ENCODE measurements at regions not wholly inside any gene's neighbourhood (a gene's known extent, or its start where the extent isn't known, plus 50 kb on each side); places are given as distances from the start of the nearest gene placed in this dataset.
"Not testable (repeated sequence)": the region's sequence is repeated elsewhere in the genome, so short reads cannot be mapped to it uniquely, and the experiment has no call there.

DNA sequence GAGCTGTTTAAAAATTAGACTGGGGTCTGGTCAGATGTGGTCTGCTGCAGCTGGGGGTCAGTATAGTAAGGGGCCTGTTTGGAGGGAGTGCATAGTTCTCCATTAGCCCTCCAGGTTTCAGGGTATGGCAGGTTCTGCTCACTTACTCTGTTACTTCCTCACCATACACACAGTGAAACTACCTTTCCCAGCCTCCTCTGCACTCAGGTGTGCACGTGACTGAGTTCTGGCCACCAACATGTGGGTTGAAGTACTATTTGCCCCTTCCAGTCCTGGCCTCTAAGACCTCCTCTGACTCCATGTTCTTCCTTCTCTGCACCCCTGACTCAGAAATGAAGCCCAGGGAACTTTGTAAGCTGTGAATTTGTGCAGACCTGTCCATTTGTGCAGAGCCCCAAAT, 190.5 kb upstream of the CLINT1 start:
- no peak for DNase-seq

- DNase-seq, result no peak
Observed at GRCh38 chr5:158045696-158046095, 186.8 kb upstream of the CLINT1 start.

DNA sequence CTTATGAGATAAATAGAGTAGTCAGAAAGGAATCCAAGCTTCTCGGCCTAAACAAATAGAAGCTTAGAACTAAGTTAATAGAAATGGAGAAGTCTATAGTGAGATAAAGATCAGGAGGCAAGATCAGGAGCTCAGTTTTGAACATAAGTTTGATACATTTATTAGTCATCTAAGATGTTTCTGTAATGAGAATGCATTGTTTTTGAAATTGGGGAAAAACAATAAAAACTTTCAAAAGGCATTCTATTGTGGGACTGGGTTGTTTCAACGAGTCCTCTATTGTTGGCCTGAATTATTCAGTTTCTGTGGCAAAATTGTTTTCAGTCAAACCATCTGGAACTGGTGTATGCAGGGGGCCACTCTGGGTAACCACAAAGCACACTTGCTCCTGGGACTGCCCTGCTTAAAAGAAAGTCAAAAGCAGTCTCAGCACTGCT, 181.0 kb upstream of the CLINT1 start:
- DNase-seq, result no peak

DNA sequence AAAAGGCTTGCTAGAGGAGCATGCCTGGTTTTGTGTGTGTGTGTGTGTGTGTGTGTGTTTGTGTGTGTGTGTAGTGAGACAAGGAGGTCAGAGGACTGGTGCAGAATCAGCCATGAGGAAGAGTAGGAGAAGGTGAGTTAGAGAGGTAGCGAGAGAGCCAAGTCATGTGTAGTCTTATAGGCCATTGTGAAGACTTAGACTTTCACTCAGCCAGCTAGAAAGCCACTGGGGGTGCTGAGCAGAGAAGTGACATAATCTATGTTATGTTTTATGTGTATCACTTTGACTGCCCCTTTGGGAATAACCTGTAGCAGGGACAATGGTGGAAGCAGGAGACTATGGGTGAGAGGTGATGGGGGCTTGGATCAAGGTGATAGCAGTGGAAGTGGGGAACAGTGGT, 180.5 kb upstream of the CLINT1 start:
- DNase-seq, result no peak

DNA sequence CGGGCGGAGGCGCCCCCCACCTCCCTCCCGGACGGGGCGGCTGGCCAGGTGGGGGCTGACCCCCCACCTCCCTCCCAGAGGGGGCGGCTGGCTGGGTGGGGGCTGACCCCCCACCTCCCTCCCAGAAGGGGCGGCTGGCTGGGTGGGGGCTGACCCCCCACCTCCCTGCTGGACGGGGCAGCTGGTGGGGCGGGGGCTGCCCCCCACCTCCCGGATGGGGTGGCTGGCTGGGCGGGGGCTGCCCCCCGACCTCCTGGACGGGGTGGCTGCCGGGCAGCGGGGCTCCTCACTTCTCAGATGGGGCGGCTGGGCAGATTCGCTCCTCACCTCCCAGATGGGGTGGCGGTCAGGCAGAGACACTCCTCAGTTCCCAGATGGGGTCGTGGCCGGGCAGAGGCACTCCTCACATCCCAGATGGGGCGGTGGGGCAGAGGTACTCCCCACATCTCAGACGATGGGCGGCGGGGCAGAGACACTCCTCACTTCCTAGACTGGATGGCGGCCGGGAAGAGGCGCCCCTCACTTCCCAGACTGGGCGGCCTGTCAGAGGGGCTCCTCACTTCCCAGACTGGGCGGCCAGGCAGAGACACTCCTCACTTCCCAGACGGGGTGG, 178.1 kb upstream of the CLINT1 start:
- DNase-seq, result not testable (repeated sequence)

- not testable (repeated sequence) for DNase-seq
Observed at GRCh38 chr5:158034586-158034985, 175.6 kb upstream of the CLINT1 start.

GRCh38 chr5:158033724-158034123, 174.8 kb upstream of the CLINT1 start:
- no peak for DNase-seq

DNA sequence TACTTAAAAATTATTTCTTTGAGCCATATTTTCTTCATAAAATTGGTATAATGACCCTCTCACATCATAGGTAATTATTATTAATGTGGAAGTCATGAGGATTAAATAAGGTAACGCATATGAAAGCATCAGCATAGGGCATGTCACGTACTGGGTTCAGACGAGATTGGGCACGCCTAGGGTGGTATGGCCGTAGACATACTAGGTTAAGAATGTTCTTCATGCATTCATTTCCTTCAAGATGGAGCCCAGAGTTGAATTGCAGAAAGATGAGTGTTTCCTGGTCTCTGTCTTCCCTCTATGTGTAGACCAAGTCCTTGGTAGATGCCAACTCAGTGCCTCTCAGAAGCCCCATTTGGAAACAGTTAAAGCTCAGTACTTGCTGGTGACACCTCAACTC, 174.1 kb upstream of the CLINT1 start:
- DNase-seq, result no peak

DNA sequence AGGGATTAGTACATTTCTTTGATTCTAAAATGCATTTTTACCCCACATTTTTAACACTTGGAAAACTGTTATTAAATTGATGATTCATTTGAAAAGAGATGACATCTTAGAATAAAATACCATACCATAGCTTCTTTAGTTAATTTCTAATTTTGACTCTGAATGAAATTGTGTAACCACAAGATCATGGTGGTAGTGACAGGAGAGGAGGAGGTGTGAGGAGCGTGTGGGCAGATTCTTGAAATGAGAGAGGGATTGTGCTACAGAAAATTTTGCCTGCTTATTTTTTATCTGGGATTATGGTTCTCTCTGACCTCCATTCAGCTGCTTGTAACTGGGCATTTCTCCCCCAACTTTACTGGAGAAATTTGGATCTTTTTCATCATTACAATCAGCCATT, 173.3 kb upstream of the CLINT1 start:
- DNase-seq, result no peak

DNA sequence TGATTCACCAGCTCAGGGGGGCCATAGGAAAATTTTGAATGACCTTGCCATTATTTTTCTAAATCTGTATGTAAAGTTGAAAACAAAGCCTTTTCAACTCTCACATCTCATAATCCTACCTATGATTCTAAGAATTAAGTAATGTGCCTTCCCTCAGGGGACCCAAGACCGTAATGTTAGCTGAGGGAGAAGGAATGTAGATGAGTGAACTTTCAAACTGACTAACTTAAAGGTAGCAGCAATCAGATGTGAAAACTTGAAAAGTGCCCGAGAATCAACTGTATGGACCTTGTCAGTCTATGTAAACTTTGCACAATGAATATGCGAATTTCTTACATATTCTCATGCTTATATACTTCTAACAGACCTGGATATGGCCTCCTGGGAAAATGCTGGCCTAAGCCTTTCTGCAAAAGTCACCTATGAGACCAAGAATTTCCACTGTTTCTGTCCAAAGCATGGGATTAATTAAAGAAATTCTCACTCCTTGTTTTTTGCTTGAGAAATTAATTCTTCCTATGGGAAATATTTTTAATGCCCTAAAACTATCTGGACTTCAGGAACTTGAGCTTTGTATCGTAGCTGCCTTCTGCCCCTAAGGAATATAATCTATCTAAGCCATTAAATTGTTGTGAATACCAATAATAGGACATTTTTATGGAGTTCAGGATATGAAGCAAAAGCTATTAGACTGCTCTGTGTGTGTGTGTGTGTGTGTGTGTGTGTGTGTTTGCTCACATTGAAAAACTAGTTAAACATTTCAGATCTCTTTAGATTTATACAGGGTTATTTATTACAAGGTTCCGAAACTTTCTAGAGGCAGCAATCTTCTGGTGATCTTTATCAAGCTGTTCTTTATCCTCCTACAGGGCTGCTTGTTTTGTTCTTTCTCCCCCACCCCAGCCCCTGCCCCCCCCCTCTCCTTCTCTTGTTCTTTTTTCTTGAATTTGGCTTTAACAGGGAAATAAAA, 169.1 kb upstream of the CLINT1 start:
- DNase-seq, result no peak

DNA sequence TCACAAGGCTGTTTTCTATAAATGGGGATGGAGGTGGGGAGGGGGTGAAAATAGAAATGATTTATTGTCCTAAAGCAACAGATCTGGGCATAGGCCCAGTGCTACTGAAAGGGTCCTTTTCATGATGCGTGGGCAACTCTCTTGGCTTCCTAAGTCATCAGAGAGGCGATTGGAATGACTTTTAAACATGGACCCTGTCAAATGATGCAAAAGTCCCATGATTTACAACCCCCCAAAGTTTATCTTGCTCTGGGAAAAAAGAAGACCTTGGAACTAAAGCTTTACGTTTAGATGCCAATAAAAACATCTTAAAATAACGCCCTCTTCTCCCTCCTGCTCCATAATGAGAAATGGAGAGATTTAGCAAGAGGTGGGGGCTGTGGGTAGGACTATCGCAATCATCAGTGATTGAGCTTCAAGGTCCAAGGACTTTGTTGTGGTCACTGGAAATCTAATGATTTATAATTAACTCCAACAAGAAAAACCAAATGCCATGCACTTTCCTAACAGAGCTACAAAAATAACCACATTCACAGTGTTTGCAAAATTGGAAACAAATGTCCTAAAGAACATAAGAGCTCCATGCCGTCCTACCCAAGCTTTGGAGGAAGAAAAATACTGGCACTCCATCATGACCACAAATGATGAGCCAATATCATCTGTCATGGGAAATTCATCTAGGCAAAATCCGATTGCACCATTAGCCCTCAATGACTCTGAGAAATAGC, 167.5 kb upstream of the CLINT1 start:
- no peak for DNase-seq

- no peak for DNase-seq
Observed at GRCh38 chr5:158023266-158023665, 164.3 kb upstream of the CLINT1 start.

DNA sequence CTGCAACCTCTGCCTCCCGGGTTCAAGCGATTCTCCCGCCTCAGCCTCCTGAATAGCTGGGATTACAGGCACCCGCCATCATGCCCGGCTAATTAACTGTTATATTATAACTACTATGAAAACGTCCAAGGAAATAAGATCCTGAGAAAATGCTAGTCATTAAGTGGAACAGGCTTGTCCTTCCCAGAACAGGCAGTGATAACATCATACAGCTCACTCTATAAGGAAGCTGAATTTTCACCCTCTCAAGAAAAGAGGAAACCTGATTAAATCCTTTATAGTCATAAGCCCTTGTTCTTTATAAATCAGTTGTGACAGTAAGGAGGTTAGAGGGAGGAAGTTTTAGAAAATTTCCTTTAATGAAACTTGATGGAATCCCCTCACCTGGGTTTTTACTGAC, 163.9 kb upstream of the CLINT1 start:
- DNase-seq, result no peak

DNA sequence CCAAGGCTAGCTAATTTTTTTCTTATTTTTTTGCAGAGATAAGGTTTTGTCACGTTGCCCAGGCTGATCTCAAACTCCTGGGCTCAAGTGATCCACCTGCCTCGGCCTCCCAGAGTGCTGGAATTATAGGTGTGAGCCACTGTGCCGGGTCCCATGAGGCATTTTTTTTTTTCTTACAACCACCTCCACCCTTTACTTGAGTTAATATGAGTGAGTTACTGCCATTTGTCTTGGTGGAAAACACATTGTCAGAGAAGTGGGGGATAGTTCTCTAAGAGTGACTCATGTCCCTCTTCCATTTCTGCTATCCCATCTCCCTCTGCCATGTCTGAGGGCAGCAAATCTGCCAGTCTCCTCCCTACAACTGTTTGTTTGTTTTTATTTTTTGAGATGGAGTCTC, 163.4 kb upstream of the CLINT1 start:
- DNase-seq, result no peak

DNA sequence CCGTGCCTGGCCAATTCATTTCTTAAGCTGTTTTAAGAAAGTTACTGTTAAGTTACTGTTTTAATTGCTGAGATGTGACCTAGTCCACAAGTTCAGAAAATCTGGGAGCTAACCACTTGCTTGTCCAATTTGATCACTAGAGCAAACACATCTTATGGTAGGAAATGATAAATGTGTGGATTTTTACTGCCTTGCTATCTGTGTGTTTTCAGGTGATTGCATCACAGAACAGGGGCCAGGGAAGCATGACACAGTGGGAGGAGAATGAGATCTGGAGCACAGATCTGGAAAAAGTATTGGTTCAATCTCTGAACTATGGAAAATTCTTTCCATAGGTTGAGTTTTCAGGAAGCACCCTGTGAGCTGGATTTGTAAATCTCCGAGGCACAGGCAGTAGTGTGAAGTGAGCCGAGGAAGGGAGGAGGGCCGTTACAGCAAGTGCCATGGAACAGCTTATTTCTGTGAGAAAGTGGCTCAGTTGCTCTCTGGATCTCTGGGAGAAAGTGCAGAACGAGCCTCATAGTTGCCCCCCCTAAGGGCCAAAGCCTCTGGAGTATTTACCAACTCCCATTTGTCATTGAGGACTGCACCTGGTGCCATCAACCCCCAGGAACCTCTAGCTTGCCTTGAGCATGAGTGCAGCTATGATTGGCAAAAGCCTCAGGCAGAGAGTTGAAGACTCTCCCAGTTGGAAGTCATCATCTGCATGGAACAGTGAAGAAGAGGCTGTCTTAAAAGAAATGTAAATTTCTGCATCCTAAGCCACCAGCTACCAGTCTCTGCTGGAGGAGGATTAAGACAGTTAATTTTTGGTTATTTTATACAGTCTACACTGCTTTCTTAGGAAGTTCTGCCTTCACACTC, 161.8 kb upstream of the CLINT1 start:
- DNase-seq, result no peak

DNA sequence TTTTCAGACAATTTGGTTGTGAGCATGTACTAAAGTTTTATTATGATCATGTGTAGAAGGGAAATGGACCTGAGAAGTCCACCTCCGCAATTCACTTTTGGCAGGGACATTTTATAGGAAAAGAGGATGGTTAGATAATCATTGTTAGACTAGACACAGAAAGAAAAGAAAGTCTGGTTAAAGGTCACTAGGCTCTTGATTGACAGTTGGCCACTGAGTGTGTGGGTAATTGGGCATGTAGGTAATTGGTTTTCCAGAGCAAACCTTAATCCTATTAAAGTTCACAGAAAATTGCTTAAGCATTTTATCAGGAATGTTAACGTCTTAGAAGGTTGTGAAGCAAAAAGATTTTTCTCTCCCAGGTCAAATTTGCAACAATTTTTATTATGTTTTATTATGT, 158.5 kb upstream of the CLINT1 start:
- DNase-seq, result no peak

DNA sequence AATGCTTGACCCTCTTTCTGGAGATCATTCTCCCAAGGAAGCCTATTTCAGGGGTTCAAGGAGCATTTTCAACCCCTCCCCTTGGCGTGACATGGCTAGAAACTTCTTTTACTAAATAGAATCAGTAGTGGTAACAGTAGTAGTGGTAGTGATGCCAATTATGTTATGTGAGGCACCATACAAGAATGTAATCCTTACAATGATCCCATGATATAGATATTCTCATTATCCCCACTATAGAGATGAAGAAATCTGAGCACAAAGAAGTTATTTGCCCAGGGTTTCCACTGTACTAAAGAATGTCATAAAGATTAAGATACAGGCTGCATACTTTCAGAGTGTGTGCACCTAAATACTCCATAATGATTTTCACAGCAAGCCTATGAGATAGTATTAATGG, 155.4 kb upstream of the CLINT1 start:
- no peak for DNase-seq

GRCh38 chr5:158013939-158014338, 155.0 kb upstream of the CLINT1 start:
- no peak for DNase-seq

GRCh38 chr5:158013303-158013702, 154.4 kb upstream of the CLINT1 start:
- DNase-seq, result no peak

GRCh38 chr5:158011422-158011821, 152.5 kb upstream of the CLINT1 start:
- DNase-seq, result no peak

GRCh38 chr5:158010831-158011230, 151.9 kb upstream of the CLINT1 start:
- no peak for DNase-seq

DNA sequence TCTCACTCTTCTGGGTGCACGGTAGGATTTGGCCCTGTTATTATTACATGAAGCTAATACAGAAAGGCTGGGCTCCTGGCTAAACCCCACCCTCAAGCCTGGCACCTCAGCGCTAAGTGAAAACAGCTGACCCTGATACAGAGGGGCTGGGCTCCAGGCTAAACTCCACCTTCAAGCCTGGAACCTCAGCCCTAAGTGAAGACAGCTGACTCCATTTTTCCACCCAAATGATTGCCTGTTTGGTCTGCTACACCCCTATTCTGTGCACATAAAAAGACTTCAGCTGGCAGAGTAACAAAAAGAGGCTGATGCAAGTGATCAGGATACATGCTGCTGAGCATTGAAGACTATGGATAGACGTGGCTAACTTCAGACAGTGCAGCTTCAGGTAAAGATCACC, 148.4 kb upstream of the CLINT1 start:
- DNase-seq, result no peak

- DNase-seq, result no peak
Observed at GRCh38 chr5:157999696-158000095, 140.8 kb upstream of the CLINT1 start.
